HUES64 (cell line): ENCODE measurements at regions not wholly inside any gene's neighbourhood (a gene's known extent, or its start where the extent isn't known, plus 50 kb on each side); places are given as distances from the start of the nearest gene placed in this dataset.

Experiments used
- H3K27ac ChIP-seq: 2 replicates; pipeline ENCODE4 v1.7.0; 2013; ENCODE audit warnings: low read depth, low read length, inconsistent platforms
- H3K27me3 ChIP-seq: 2 replicates; pipeline ENCODE4 v1.6.1; 2013; ENCODE audit warnings: mild to moderate bottlenecking, low read length; ENCODE audit not compliant: insufficient read depth
- H3K36me3 ChIP-seq: 2 replicates; pipeline ENCODE4 v1.6.1; 2013; ENCODE audit warnings: mild to moderate bottlenecking, low read length; ENCODE audit not compliant: insufficient read depth
- H3K4me1 ChIP-seq: 2 replicates; pipeline ENCODE4 v1.6.1; 2013; ENCODE audit warnings: mild to moderate bottlenecking, low read length, moderate library complexity; ENCODE audit not compliant: insufficient read depth
- H3K4me3 ChIP-seq: 2 replicates; pipeline ENCODE4 v1.5.1; 2013; ENCODE audit warnings: mild to moderate bottlenecking, low read length, moderate library complexity
- H3K9ac ChIP-seq: 2 replicates; pipeline ENCODE4 v1.6.1; 2013; ENCODE audit warnings: mild to moderate bottlenecking, low read depth, low read length
- H3K9me3 ChIP-seq: 2 replicates; pipeline ENCODE4 v1.6.1; 2013; ENCODE audit warnings: low read depth, low read length; ENCODE audit not compliant: insufficient read depth
- WGBS: fragments of 150-250, 120-280 bp; methylation state at CpG from one replicate; pipeline ENCODE4 v1.1.7; 2013; ENCODE audit warnings: missing lambda C conversion rate; 5-methylcytosine and 5-hydroxymethylcytosine counted together

- Histone ChIP-seq H3K27me3 (no peaks in the 10 kb centered on the region), H3K27ac (no peak overlapping the region), H3K4me1 (no peaks in the 10 kb centered on the region; the same call in 1 of the 2 replicates), H3K9me3 (no peaks in the 10 kb centered on the region), H3K36me3 (no peaks in the 10 kb centered on the region), H3K4me3 (no peak overlapping the region), H3K9ac (no peak overlapping the region)
- whole genome bisulfite sequencing: 92% methylated on average over 1 of the region's 1 CpG
Observed at GRCh38 chr3:69439643-69440270, 53.9 kb upstream of the FRMD4B start.

GRCh38 chr3:69438476-69438875 lies 52.6 kb upstream of the FRMD4B start:
- no peak overlapping the region for H3K9ac ChIP-seq
- no peaks in the 10 kb centered on the region for H3K27me3 ChIP-seq
- H3K9me3 ChIP-seq: no peaks in the 10 kb centered on the region
- no peaks in the 10 kb centered on the region for H3K36me3 ChIP-seq
- H3K27ac ChIP-seq: no peak overlapping the region
- WGBS: 92% methylated on average over 1 of the region's 1 CpG
- H3K4me1 ChIP-seq: no peaks in the 10 kb centered on the region; the same call in 1 of the 2 replicates
- no peak overlapping the region for H3K4me3 ChIP-seq

- Histone ChIP-seq H3K4me1 (no peaks in the 10 kb centered on the region), H3K9ac (no peak overlapping the region), H3K27ac (no peak overlapping the region), H3K27me3 (no peaks in the 10 kb centered on the region), H3K36me3 (no peaks in the 10 kb centered on the region), H3K4me3 (no peak overlapping the region), H3K9me3 (no peaks in the 10 kb centered on the region)
- WGBS: 100% methylated on average over 2 of the region's 2 CpGs
Observed at GRCh38 chr3:69435274-69436265, 49.7 kb upstream of the FRMD4B start.
